Epithelial cell of esophagus (primary cell): ENCODE measurements at regions not wholly inside any gene's neighbourhood (a gene's known extent, or its start where the extent isn't known, plus 50 kb on each side); places are given as distances from the start of the nearest gene placed in this dataset.

Experiments
- DNase-seq: peaks from one replicate; pipeline ENCODE4 v3.0.0; 2010; ENCODE audit warnings: low read depth
- H3K4me3 ChIP-seq: 2 replicates; pipeline ENCODE4 v1.5.1; 2011; ENCODE audit warnings: mild to moderate bottlenecking, low read length, control low read depth
- CTCF ChIP-seq: IDR thresholded peaks from 2 replicates; pipeline ENCODE4 v1.5.1; 2011; ENCODE audit warnings: low read depth, mild to moderate bottlenecking, low read length, control low read depth, inconsistent platforms; ENCODE audit not compliant: insufficient read depth; ENCODE audit errors: missing control alignments

DNA sequence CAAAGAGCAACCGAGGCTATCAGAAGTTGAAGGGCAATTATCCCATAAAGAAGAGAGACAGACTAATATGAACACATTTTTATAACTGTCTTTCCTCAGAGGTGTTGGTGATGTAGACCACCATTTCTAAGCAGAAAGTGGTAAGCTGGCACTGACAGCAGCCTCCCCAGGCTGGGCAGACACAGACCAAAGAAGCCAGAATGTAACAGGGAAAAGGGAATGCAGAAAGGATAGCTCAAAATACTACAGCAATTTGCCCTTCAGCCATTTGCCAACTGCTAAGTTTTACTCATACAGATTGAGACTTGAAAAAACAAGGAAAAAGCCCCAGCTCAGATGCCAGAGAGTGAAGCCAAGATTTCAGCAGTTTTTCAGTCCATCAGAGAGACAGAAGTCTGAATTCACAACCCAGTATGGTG, 73.5 kb upstream of the ABI3BP start:
- no peak overlapping the region for H3K4me3 ChIP-seq
- DNase-seq: peak; percentile 78

DNA sequence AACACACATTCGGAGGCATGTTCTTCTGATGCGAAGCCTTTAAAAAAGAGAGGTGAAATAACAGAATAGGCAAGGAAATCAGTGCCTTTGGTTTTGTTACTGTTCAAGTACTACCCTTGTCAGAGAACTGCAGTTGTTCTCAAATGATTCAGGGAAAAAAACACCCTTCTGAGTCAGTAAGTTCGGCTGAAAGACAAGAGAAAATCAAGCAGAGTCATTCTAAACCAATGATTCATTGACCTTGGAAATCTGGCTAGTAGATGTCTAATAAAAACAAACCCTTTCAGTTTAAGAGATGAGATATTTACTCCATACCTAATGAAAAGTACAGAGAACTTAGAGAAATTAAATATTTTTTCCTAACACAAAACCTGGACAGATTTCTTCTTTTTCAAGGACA, 72.7 kb upstream of the ABI3BP start:
- DNase-seq: peak; percentile 90
- TF ChIP-seq CTCF: no peak
- no peak overlapping the region for H3K4me3 ChIP-seq

More for the DNA sequence above, 73.5 kb upstream of the ABI3BP start:
- TF ChIP-seq CTCF: no peak

- DNase-seq: no peak
- H3K4me3 ChIP-seq: no peak overlapping the region
- no peak for TF ChIP-seq CTCF
Observed at GRCh38 chr3:101063401-101063800, 70.2 kb upstream of the ABI3BP start.

DNA sequence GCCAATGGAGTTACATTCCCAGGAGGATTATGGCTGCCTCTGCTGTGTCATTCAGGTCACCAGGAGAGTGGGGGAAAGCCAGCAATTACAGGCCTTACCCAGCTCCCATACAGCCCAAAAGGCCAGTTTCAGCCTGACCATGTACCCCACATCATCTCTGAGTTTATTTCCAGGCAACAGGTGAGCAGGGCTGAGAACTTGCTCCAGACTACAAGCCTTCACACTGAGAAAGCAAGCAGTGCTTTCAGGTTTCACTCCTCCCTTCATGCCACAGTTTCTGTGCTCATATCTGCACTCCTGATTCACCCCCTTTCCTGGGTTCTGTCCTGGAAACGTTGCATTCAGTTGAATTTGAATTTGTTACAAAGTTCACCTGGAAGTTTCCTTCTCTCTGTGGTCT, 68.1 kb upstream of the ABI3BP start:
- H3K4me3 ChIP-seq: no peak overlapping the region
- DNase-seq: peak; percentile 24
- TF ChIP-seq CTCF: no peak

DNA sequence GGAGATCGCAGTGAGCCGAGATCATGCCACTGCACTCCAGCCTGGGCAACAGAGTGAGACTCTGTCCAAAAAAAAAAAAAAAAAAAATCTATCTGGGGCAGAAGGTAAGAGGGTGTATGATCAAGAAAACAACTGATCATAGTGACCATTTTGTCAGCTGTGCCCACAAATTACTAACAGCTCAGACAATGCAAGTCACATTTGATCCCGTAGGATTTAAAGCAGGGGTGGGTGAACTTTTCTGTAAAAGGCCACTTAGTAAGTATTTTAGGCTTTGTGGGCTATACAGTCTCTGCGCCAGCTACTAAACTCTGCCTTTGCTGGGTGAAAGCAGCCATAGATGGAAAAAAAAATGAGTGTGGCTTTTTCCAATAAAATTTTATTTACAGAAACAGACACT, 57.6 kb upstream of the ABI3BP start:
- no peak for TF ChIP-seq CTCF
- no peak overlapping the region for H3K4me3 ChIP-seq
- no peak for DNase-seq

- no peak for TF ChIP-seq CTCF
- no peak for DNase-seq
- H3K4me3 ChIP-seq: no peak overlapping the region
Observed at GRCh38 chr3:101050046-101050445, 56.8 kb upstream of the ABI3BP start.

- H3K4me3 ChIP-seq: no peak overlapping the region
- no peak for DNase-seq
- no peak for TF ChIP-seq CTCF
Observed at GRCh38 chr3:101049532-101049931, 56.3 kb upstream of the ABI3BP start.
